ENCODE measurements at regions not wholly inside any gene's neighbourhood (a gene's known extent, or its start where the extent isn't known, plus 50 kb on each side); places are given as distances from the start of the nearest gene placed in this dataset.
A peak's percentile ranks its signal among the peaks of the same experiment; 100 is the strongest.

DNA sequence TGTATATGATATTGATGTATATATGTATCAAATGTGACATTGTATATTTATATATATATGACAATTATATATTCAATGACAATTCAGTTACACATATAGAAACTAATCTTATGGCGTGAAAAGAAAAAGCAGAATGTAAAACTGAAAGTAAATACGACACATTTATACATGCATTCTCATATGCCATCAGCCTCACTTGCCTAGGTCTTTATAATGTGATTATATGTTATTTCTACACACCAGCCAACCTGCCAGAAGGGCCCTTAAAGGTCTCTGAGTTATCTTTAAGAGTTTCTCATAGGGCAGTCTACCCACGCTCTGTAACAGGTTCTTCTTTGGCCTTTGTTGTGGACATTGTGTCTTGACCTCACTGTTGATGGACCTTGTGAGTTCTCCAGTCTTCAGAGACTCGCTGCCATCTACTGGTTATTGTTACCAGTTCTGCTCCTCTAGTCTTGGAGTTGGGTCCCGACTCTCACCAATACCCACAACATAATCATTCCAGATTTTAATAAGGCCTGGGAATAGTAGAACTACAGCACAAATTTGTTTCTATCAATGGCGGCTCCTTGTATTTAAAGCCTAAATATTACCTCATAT, 371.5 kb upstream of the GOLIM4 start:
- Histone ChIP-seq H3K4me1 (ENCODE audit: insufficient read depth, low read length, severe bottlenecking) (no peaks in the 10 kb centered on the region), H3F3A (ENCODE audit: insufficient read depth, low read length) (no peaks in the 10 kb centered on the region), H4K20me1 (ENCODE audit: insufficient read depth, low read length) (no peaks in the 10 kb centered on the region), H3K9me3 (ENCODE audit: low read length) (no peaks in the 10 kb centered on the region), H2AFZ (ENCODE audit: low read length) (no peak overlapping the region), H3K4me2 (ENCODE audit: low read length) (no peak overlapping the region), H3K4me3 (ENCODE audit: low read depth, low read length, poor library complexity, severe bottlenecking) (no peak overlapping the region), H3K79me2 (ENCODE audit: insufficient read depth, low read length) (no peaks in the 10 kb centered on the region), H3K9ac (ENCODE audit: low read length) (no peak overlapping the region), H3K27me3 (ENCODE audit: insufficient read depth, low read length) (no peaks in the 10 kb centered on the region), H3K27ac (ENCODE audit: low read depth, low read length, poor library complexity, severe bottlenecking) (no peak overlapping the region), H3K9me2 (ENCODE audit: low read depth, low read length) (no peaks in the 10 kb centered on the region), H3K36me3 (ENCODE audit: insufficient read depth, low read length) (no peaks in the 10 kb centered on the region)
- TF ChIP-seq EZH2 (IDR thresholded peaks at IDR 0.05; ENCODE audit: borderline replicate concordance, low read length), result no peak
- TF ChIP-seq, protein P1, sequence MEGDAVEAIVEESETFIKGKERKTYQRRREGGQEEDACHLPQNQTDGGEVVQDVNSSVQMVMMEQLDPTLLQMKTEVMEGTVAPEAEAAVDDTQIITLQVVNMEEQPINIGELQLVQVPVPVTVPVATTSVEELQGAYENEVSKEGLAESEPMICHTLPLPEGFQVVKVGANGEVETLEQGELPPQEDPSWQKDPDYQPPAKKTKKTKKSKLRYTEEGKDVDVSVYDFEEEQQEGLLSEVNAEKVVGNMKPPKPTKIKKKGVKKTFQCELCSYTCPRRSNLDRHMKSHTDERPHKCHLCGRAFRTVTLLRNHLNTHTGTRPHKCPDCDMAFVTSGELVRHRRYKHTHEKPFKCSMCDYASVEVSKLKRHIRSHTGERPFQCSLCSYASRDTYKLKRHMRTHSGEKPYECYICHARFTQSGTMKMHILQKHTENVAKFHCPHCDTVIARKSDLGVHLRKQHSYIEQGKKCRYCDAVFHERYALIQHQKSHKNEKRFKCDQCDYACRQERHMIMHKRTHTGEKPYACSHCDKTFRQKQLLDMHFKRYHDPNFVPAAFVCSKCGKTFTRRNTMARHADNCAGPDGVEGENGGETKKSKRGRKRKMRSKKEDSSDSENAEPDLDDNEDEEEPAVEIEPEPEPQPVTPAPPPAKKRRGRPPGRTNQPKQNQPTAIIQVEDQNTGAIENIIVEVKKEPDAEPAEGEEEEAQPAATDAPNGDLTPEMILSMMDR (IDR thresholded peaks at IDR 0.05; ENCODE audit: low read length), result 0 out of 2 replicates have a peak, but pooled peaks have one; percentile 15

DNA sequence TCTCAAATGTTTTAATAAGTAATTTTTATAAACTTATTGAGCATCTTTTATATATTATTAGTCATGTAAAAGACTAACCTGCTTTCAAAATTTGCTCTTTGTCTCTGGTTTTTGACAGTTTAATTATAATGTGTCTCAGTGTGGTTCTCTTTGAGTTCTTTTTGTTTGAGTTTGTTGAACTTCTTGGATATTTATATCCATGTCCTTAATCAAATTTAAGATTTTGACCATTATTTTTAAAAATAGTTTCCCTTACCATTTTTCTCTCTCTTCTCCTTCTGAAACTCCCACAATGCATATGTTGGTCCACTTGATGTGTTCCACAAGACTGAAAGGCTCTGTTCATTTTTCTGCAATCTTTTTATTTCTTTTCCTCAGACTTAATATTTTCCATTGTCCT, 366.1 kb upstream of the GOLIM4 start:
- H3K9me3 ChIP-seq (ENCODE audit: low read length), result no peaks in the 10 kb centered on the region
- no peak overlapping the region for H3K4me3 ChIP-seq (ENCODE audit: low read depth, low read length, poor library complexity, severe bottlenecking)
- H3K9ac ChIP-seq (ENCODE audit: low read length), result no peak overlapping the region
- no peaks in the 10 kb centered on the region for H3K4me1 ChIP-seq (ENCODE audit: insufficient read depth, low read length, severe bottlenecking)
- no peaks in the 10 kb centered on the region for H3K27me3 ChIP-seq (ENCODE audit: insufficient read depth, low read length)
- no peaks in the 10 kb centered on the region for H3K36me3 ChIP-seq (ENCODE audit: insufficient read depth, low read length)
- TF ChIP-seq EZH2 (IDR thresholded peaks at IDR 0.05; ENCODE audit: borderline replicate concordance, low read length), result no peak
- TF ChIP-seq, protein P1 (IDR thresholded peaks at IDR 0.05; ENCODE audit: low read length), result no peak
- no peaks in the 10 kb centered on the region for H3K79me2 ChIP-seq (ENCODE audit: insufficient read depth, low read length)
- no peak overlapping the region for H3K27ac ChIP-seq (ENCODE audit: low read depth, low read length, poor library complexity, severe bottlenecking)
- no peaks in the 10 kb centered on the region for H4K20me1 ChIP-seq (ENCODE audit: insufficient read depth, low read length)
- H2AFZ ChIP-seq (ENCODE audit: low read length), result no peak overlapping the region
- H3K9me2 ChIP-seq (ENCODE audit: low read depth, low read length), result no peaks in the 10 kb centered on the region
- H3K4me2 ChIP-seq (ENCODE audit: low read length), result no peak overlapping the region
- H3F3A ChIP-seq (ENCODE audit: insufficient read depth, low read length), result no peaks in the 10 kb centered on the region

DNA sequence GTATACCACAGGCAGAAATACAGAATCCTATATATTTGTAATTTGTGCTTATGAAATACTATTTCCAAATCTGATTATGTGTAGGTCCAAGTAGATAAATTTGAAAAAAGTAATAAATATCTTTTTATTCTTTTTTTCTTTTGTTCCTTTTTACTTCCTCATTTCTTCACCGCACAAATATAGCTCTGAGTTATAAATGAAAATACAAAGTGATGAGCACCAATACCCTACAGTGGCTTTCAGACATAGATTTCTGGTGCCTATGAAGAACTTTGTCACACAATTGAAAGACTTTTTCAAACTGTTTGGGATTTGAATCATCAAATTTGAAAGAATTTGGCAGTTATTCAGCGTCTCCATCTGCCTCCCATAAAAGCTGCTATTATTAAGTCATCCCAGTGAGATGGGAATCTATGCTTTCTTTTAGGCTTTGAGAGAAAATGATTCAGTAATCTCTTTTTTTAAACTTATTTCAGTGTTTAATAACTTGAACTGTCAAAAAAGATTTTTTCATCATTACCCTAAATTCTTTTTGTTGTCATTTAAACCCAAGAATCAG, 363.6 kb upstream of the GOLIM4 start:
- Histone ChIP-seq H3K36me3 (ENCODE audit: insufficient read depth, low read length) (no peaks in the 10 kb centered on the region), H3K9ac (ENCODE audit: low read length) (no peak overlapping the region), H3K9me3 (ENCODE audit: low read length) (no peaks in the 10 kb centered on the region), H3K9me2 (ENCODE audit: low read depth, low read length) (no peaks in the 10 kb centered on the region), H3K4me2 (ENCODE audit: low read length) (no peak overlapping the region), H3K27me3 (ENCODE audit: insufficient read depth, low read length) (no peaks in the 10 kb centered on the region), H3K4me3 (ENCODE audit: low read depth, low read length, poor library complexity, severe bottlenecking) (no peak overlapping the region), H3F3A (ENCODE audit: insufficient read depth, low read length) (no peaks in the 10 kb centered on the region), H3K79me2 (ENCODE audit: insufficient read depth, low read length) (no peaks in the 10 kb centered on the region), H3K27ac (ENCODE audit: low read depth, low read length, poor library complexity, severe bottlenecking) (no peak overlapping the region), H2AFZ (ENCODE audit: low read length) (0 out of 2 replicates have a peak overlapping the region, but pooled peaks have one; percentile 25), H3K4me1 (ENCODE audit: insufficient read depth, low read length, severe bottlenecking) (no peaks in the 10 kb centered on the region), H4K20me1 (ENCODE audit: insufficient read depth, low read length) (no peaks in the 10 kb centered on the region)
- TF ChIP-seq, protein P1 (IDR thresholded peaks at IDR 0.05; ENCODE audit: low read length), result no peak
- no peak for TF ChIP-seq EZH2 (IDR thresholded peaks at IDR 0.05; ENCODE audit: borderline replicate concordance, low read length)
